OCI-LY3 (cell line): ENCODE measurements at regions not wholly inside any gene's neighbourhood (a gene's known extent, or its start where the extent isn't known, plus 50 kb on each side); places are given as distances from the start of the nearest gene placed in this dataset.

Source experiments
- H2AFZ ChIP-seq: fragments of 200-600, 300-600 bp; shearing (Covaris generic); 2 replicates; pipeline ENCODE4 v1.6.0; 2014; ENCODE audit warnings: antibody characterized with exemption, low read depth, low read length
- H3K27ac ChIP-seq: fragments of 200-600, 300-600 bp; sonication (generic); 2 replicates; pipeline ENCODE4 v1.5.1; 2014; ENCODE audit warnings: mild to moderate bottlenecking, low read length, moderate library complexity, mixed read lengths
- H3K27me3 ChIP-seq: fragments of 200-600, 300-600 bp; sonication (generic); 2 replicates; pipeline ENCODE4 v1.6.1; 2014; ENCODE audit warnings: low read depth, low read length, mixed read lengths
- H3K36me3 ChIP-seq: fragments of 200-600, 300-600 bp; sonication (generic); replicated peaks from 2 replicates; pipeline ENCODE3; 2014; ENCODE audit warnings: low read depth, low read length, mixed read lengths
- H3K4me1 ChIP-seq: fragments of 300-600, 200-600 bp; sonication (generic); 2 replicates; pipeline ENCODE4 v1.6.1; 2014; ENCODE audit warnings: low read length, mixed read lengths
- H3K4me2 ChIP-seq: fragments of 200-600, 300-600 bp; sonication (generic); 2 replicates; pipeline ENCODE4 v1.6.1; 2014; ENCODE audit warnings: low read length, mixed read lengths
- H3K4me3 ChIP-seq: fragments of 300-600, 200-600 bp; sonication (generic); 2 replicates; pipeline ENCODE4 v1.5.1; 2014; ENCODE audit warnings: antibody characterized with exemption, mild to moderate bottlenecking, low read length, moderate library complexity
- H3K79me2 ChIP-seq: fragments of 300-600, 200-600 bp; shearing (Covaris generic); 2 replicates; pipeline ENCODE4 v1.6.1; 2014; ENCODE audit warnings: mild to moderate bottlenecking, low read length, mixed read lengths
- H3K9ac ChIP-seq: fragments of 300-600, 200-600 bp; shearing (Covaris generic); 2 replicates; pipeline ENCODE4 v1.6.0; 2014; ENCODE audit warnings: mild to moderate bottlenecking, low read length, moderate library complexity
- H3K9me3 ChIP-seq: fragments of 200-600, 300-600 bp; shearing (Covaris generic); 2 replicates; pipeline ENCODE4 v1.6.1; 2014; ENCODE audit warnings: low read length, mixed read lengths; ENCODE audit not compliant: insufficient read depth
- H4K20me1 ChIP-seq: fragments of 200-600, 300-600 bp; sonication (generic); 2 replicates; pipeline ENCODE4 v1.6.1; 2016; ENCODE audit warnings: low read length, mixed read lengths; ENCODE audit not compliant: insufficient read depth
- EZH2phosphoT487 ChIP-seq: fragments of 200-600 bp; shearing (Covaris generic); IDR thresholded peaks from 2 replicates; pipeline ENCODE4 v1.6.1; 2018; ENCODE audit warnings: antibody characterized with exemption, mixed run types, low read depth
- TF ChIP-seq, protein P1 (sequence below): fragments of 200-600, 300-600 bp; sonication (generic); IDR thresholded peaks from 2 replicates; pipeline ENCODE4 v1.5.1; 2014; ENCODE audit warnings: antibody characterized with exemption, low read length, low read depth

DNA sequence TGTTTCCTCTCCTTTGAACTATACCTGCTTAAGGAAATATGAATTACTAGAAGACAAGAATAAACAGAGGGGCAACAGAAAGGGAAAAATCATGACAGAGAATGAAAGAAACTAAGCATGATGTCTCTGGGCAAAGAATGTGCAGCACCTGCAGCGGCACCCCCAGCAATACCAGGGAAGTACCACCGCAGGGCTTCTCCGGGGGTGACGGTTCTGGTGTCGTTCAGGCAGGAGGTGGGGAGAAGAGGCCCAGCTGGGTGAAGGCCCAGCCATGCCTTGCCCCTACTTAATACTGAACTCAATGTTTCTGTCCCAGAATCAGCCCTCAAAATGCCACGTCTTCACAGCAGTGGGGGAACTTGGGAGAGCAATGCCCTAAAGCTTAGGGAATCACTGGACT is 337.6 kb downstream of the CDC14C start:
- Histone ChIP-seq H2AFZ (no peak overlapping the region), H3K36me3 (no peaks in the 10 kb centered on the region), H3K79me2 (no peaks in the 10 kb centered on the region), H4K20me1 (no peaks in the 10 kb centered on the region), H3K4me3 (no peak overlapping the region), H3K27ac (no peak overlapping the region), H3K27me3 (no peaks in the 10 kb centered on the region), H3K4me2 (no peak overlapping the region), H3K4me1 (no peaks in the 10 kb centered on the region), H3K9ac (no peak overlapping the region), H3K9me3 (no peaks in the 10 kb centered on the region)
- TF ChIP-seq, protein P1, sequence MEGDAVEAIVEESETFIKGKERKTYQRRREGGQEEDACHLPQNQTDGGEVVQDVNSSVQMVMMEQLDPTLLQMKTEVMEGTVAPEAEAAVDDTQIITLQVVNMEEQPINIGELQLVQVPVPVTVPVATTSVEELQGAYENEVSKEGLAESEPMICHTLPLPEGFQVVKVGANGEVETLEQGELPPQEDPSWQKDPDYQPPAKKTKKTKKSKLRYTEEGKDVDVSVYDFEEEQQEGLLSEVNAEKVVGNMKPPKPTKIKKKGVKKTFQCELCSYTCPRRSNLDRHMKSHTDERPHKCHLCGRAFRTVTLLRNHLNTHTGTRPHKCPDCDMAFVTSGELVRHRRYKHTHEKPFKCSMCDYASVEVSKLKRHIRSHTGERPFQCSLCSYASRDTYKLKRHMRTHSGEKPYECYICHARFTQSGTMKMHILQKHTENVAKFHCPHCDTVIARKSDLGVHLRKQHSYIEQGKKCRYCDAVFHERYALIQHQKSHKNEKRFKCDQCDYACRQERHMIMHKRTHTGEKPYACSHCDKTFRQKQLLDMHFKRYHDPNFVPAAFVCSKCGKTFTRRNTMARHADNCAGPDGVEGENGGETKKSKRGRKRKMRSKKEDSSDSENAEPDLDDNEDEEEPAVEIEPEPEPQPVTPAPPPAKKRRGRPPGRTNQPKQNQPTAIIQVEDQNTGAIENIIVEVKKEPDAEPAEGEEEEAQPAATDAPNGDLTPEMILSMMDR = no peak
- TF ChIP-seq EZH2phosphoT487 = no peak

DNA sequence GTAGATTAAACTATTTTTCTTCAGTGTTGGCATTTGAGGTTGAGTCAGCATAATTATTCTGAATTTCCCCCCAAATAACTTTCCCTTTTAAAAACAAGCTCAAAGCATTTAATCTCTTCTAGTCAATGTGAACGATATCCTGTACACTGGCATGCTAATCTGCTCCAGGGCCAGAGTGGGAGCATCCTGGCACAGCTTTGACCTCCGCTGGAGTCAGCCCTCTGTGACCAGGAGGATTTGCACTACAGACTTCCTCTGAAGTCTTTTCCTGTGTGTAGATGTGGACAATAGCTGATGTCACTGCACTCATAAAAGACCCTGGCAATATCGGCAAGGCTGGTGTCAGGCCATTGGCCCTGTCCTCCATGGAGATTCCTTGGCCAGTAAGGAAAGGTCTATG is 340.2 kb downstream of the CDC14C start:
- no peak overlapping the region for H3K27ac ChIP-seq
- H4K20me1 ChIP-seq = no peaks in the 10 kb centered on the region
- no peaks in the 10 kb centered on the region for H3K79me2 ChIP-seq
- H3K27me3 ChIP-seq = no peaks in the 10 kb centered on the region
- H3K9me3 ChIP-seq = no peaks in the 10 kb centered on the region
- no peak overlapping the region for H3K4me3 ChIP-seq
- no peak for TF ChIP-seq EZH2phosphoT487
- TF ChIP-seq, protein P1 = no peak
- no peaks in the 10 kb centered on the region for H3K4me1 ChIP-seq
- no peak overlapping the region for H2AFZ ChIP-seq
- H3K4me2 ChIP-seq = no peak overlapping the region
- no peaks in the 10 kb centered on the region for H3K36me3 ChIP-seq
- H3K9ac ChIP-seq = no peak overlapping the region

DNA sequence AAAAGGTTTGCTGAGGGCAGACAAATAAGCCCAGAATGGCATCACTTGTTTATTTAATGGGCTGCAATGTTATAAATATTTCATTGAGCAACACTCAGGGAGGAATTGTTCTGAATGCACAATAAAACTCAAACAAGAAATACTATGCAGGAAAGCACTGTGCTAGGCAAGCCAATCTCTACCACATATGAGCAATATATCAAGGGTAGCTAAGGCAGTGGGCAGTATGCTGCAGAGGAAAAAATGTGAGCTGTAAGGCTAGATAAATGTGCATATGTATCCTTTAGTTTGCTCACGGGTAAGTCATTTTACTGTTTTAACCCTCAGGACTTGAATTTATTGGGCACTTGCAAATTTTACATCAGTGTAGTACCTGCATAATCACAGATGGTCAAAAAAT is 349.6 kb downstream of the CDC14C start:
- Histone ChIP-seq H3K9me3 (no peaks in the 10 kb centered on the region), H3K4me2 (no peak overlapping the region), H4K20me1 (no peaks in the 10 kb centered on the region), H3K79me2 (no peaks in the 10 kb centered on the region), H3K36me3 (no peaks in the 10 kb centered on the region), H3K4me1 (no peaks in the 10 kb centered on the region), H3K27ac (no peak overlapping the region), H3K27me3 (no peaks in the 10 kb centered on the region), H3K4me3 (no peak overlapping the region), H2AFZ (no peak overlapping the region), H3K9ac (no peak overlapping the region)
- TF ChIP-seq, protein P1 = no peak
- no peak for TF ChIP-seq EZH2phosphoT487

DNA sequence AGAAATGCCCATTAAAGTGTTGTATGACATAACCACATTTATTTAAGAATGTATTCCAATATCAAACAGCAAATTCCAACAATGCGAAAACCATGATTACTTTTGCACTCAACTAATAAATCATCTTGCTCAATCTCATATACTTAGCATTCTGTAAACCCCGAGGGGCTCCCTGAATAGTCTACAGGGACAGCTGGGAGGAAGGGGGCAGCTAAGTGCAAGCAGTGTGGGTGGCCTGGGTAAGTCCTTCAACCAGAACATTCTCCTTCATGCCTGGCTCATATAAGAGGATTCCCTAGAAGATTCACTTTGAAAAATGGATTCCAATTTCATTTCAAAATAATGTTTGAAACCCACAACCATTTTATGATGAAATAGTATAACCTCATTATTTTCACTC is 355.5 kb downstream of the CDC14C start:
- Histone ChIP-seq H3K79me2 (no peaks in the 10 kb centered on the region), H3K4me1 (no peaks in the 10 kb centered on the region), H3K36me3 (no peaks in the 10 kb centered on the region), H3K9me3 (no peaks in the 10 kb centered on the region), H3K4me3 (no peak overlapping the region), H3K9ac (no peak overlapping the region), H4K20me1 (no peaks in the 10 kb centered on the region), H3K27me3 (no peaks in the 10 kb centered on the region), H3K27ac (no peak overlapping the region), H2AFZ (no peak overlapping the region), H3K4me2 (no peak overlapping the region)
- TF ChIP-seq EZH2phosphoT487 = no peak
- TF ChIP-seq, protein P1 = no peak
